HEK293 (cell line): ENCODE measurements at regions not wholly inside any gene's neighbourhood (a gene's known extent, or its start where the extent isn't known, plus 50 kb on each side); places are given as distances from the start of the nearest gene placed in this dataset.

ENCODE experiments used
- CTCF ChIA-PET: fragments of 350-600 bp; formaldehyde crosslinking; extraction: SDS; loops from one replicate; lab custom pipeline; 2021; ENCODE audit warnings: antibody characterized with exemption; lab: Yijun Ruan, JAX
- POLR2A ChIA-PET: fragments of 300-600 bp; formaldehyde crosslinking; extraction: SDS; loops from one replicate; lab custom pipeline; 2020; ENCODE audit warnings: antibody characterized with exemption, inconsistent platforms; lab: Yijun Ruan, JAX
- H3K27ac ChIP-seq: fragments of 200-500 bp; sonication (Bioruptor generic); 2 replicates; pipeline ENCODE4 v1.5.1; 2014; ENCODE audit warnings: low read depth, low read length, control low read depth, inconsistent platforms; ENCODE audit errors: extremely low read depth
- H3K36me3 ChIP-seq, 2 experiments: fragments of 200-500 bp in 1 of 2; sonication (Bioruptor generic) in 1 of 2; 1 replicate in 1 of 2; 2 replicates in 1 of 2; pipeline ENCODE4 v1.5.1; 2014 to 2017; ENCODE audit warnings: inconsistent platforms in 2 of 2, low read length in 2 of 2; ENCODE audit not compliant: control insufficient read depth in 2 of 2, insufficient read depth in 1 of 2
- H3K4me1 ChIP-seq: fragments of 200-500 bp; sonication (Bioruptor generic); 2 replicates; pipeline ENCODE4 v1.5.1; 2014; ENCODE audit warnings: mild to moderate bottlenecking, low read length, inconsistent platforms; ENCODE audit not compliant: control insufficient read depth, insufficient read depth
- H3K4me3 ChIP-seq: 2 replicates; pipeline ENCODE4 v1.5.1; 2011; ENCODE audit warnings: low read depth, mild to moderate bottlenecking, control low read depth, low read length, moderate library complexity
- H3K9me3 ChIP-seq: fragments of 200-500 bp; sonication (Bioruptor generic); 2 replicates; pipeline ENCODE4 v1.5.1; 2014; ENCODE audit warnings: low read depth, low read length, inconsistent platforms; ENCODE audit not compliant: control insufficient read depth, insufficient read depth
- AEBP2 ChIP-seq: fragments of 450-650 bp; formaldehyde crosslinking; IDR thresholded peaks from 2 replicates; pipeline ENCODE4 v1.5.1; 2016; ENCODE audit warnings: missing biosample characterization, missing genetic modification characterization, borderline replicate concordance
- GLI2 ChIP-seq: fragments of 450-650 bp; formaldehyde crosslinking; IDR thresholded peaks from 2 replicates; pipeline ENCODE4; 2017; ENCODE audit warnings: missing biosample characterization, missing genetic modification characterization, low read depth, borderline replicate concordance
- HOXA7 ChIP-seq: sonication (generic); formaldehyde crosslinking; IDR thresholded peaks from 2 replicates; pipeline ENCODE4 v1.8.1; 2022; ENCODE audit warnings: missing genetic modification reagents, borderline replicate concordance
- KLF1 ChIP-seq: fragments of 450-650 bp; formaldehyde crosslinking; IDR thresholded peaks from 2 replicates; pipeline ENCODE4 v1.5.1; 2016; ENCODE audit warnings: missing biosample characterization, missing genetic modification characterization
- KLF8 ChIP-seq: fragments of 450-650 bp; formaldehyde crosslinking; IDR thresholded peaks from 2 replicates; pipeline ENCODE4 v1.5.1; 2016; ENCODE audit warnings: missing biosample characterization, missing genetic modification characterization
- PRDM1 ChIP-seq: fragments of 450-650 bp; formaldehyde crosslinking; IDR thresholded peaks from 2 replicates; pipeline ENCODE4; 2016; ENCODE audit warnings: missing biosample characterization, missing genetic modification characterization
- SCRT1 ChIP-seq: fragments of 450-650 bp; formaldehyde crosslinking; IDR thresholded peaks from 2 replicates; pipeline ENCODE4 v1.5.1; 2016; ENCODE audit warnings: missing biosample characterization, missing genetic modification characterization, borderline replicate concordance
- ZBTB7A ChIP-seq: fragments of 450-650 bp; formaldehyde crosslinking; IDR thresholded peaks from 2 replicates; pipeline ENCODE4 v1.5.1; 2016; ENCODE audit warnings: low read depth, missing biosample characterization, missing genetic modification characterization
- ZNF19 ChIP-seq: fragments of 450-650 bp; formaldehyde crosslinking; IDR thresholded peaks from 2 replicates; pipeline ENCODE4; 2016; ENCODE audit warnings: missing biosample characterization, missing genetic modification characterization, low read depth
- ZNF341 ChIP-seq: fragments of 450-650 bp; formaldehyde crosslinking; IDR thresholded peaks from 2 replicates; pipeline ENCODE4; 2016; ENCODE audit warnings: low read depth, missing biosample characterization, missing genetic modification characterization
- ZNF510 ChIP-seq: fragments of 450-650 bp; formaldehyde crosslinking; IDR thresholded peaks from 2 replicates; pipeline ENCODE4 v1.5.1; 2018; ENCODE audit warnings: mild to moderate bottlenecking, missing genetic modification characterization, missing biosample characterization; ENCODE audit not compliant: insufficient replicate concordance
- ZNF518A ChIP-seq: fragments of 450-650 bp; formaldehyde crosslinking; conservative IDR thresholded peaks from 2 replicates; pipeline ENCODE4 v1.5.1; 2016; ENCODE audit warnings: low read depth, missing biosample characterization, missing genetic modification characterization
- ZNF521 ChIP-seq: fragments of 450-650 bp; formaldehyde crosslinking; IDR thresholded peaks from 2 replicates; pipeline ENCODE4 v1.5.1; 2017; ENCODE audit warnings: missing biosample characterization, mild to moderate bottlenecking, missing genetic modification characterization
- ZNF560 ChIP-seq: fragments of 450-650 bp; formaldehyde crosslinking; IDR thresholded peaks from 2 replicates; pipeline ENCODE4 v1.5.1; 2017; ENCODE audit warnings: missing biosample characterization, missing genetic modification characterization, borderline replicate concordance
- ZNF654 ChIP-seq: fragments of 450-650 bp; formaldehyde crosslinking; IDR thresholded peaks from 2 replicates; pipeline ENCODE4 v1.5.1; 2016; ENCODE audit warnings: low read depth, missing biosample characterization, missing genetic modification characterization
- TF ChIP-seq, protein P1 (sequence below): fragments of 450-650 bp; formaldehyde crosslinking; IDR thresholded peaks from 2 replicates; pipeline ENCODE4 v1.5.1; 2016; ENCODE audit warnings: missing biosample characterization, missing genetic modification characterization
- TF ChIP-seq, protein P2 (sequence below): fragments of 450-650 bp; formaldehyde crosslinking; IDR thresholded peaks from 2 replicates; pipeline ENCODE4 v1.5.1; 2017; ENCODE audit warnings: missing biosample characterization, mild to moderate bottlenecking, missing genetic modification characterization, moderate library complexity
- TF ChIP-seq, protein P3 (sequence below): fragments of 450-650 bp; formaldehyde crosslinking; IDR thresholded peaks from 2 replicates; pipeline ENCODE4 v1.5.1; 2016; ENCODE audit warnings: missing biosample characterization, missing genetic modification characterization

DNA sequence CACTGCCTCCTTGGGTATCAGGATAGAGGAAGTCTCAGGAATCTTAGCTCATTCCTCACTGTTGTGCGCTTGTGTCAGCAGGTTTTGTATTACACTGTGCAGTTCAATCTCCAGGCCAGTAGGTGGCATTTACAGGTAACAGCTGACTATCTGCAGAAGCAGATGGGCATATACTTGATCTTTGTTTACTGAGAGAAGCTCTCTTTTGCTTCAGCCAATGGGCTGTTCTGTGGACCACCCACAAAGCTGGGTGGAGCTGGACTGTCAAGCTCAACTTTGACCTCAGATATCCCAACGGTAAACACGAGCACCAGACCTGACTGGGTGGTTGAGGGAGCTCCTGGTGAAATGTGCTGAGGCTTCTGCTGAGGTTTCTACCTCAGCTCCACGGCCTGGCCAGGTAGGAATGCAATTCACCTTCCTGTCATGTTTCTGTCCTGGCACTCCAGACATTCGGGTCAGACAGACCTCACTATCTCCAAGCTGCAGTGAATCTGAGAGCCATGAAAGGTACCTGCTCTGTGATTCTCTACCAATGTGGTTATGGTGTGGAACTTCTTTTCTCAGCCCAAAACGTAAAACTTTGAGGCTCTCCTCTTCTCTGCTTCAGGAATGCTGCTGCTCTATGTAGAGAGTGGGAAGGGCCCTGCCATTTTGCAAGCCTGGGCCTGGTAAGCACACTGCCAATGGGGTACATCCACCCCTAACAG lies 167.9 kb upstream of the ACTBL2 start (continued):
- no peak for TF ChIP-seq ZNF518A
- TF ChIP-seq, protein P1, sequence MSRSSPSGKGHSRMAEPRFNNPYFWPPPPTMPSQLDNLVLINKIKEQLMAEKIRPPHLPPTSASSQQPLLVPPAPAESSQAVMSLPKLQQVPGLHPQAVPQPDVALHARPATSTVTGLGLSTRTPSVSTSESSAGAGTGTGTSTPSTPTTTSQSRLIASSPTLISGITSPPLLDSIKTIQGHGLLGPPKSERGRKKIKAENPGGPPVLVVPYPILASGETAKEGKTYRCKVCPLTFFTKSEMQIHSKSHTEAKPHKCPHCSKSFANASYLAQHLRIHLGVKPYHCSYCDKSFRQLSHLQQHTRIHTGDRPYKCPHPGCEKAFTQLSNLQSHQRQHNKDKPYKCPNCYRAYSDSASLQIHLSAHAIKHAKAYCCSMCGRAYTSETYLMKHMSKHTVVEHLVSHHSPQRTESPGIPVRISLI (tag by site-specific recombination) = no peak
- TF ChIP-seq KLF8 = no peak
- TF ChIP-seq ZNF654 (tag by site-specific recombination) = peak; percentile 74
- TF ChIP-seq KLF1 (tag by site-specific recombination) = no peak

DNA sequence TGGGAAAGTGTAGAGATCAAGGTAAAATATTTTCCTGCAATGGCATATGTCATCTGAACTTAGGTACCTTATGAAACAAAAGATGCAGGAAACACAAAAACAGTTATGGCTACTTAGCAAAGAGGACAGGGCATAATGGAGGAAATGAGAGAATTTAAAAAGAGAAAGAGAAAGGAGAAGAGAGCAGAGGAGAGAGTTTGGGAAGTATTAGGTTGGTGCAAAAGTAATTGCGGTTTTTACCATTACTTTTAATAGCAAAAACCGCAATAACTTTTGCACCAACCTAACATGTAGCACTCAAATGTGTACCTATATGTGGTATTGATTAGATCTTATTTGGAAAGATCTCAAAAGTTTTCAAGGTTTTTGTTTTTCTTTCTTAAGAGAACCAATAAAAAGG lies 160.1 kb upstream of the ACTBL2 start:
- Histone ChIP-seq H3K36me3 (no peaks in the 10 kb centered on the region), H3K4me1 (no peaks in the 10 kb centered on the region), H3K4me3 (no peak overlapping the region)
- ChIA-PET CTCF (interaction anchor here (1.1 kb wide), 1 partner anchor 16 kb away, joined by 8 read pairs; no protein-coding TSS in a partner anchor), POLR2A (no interaction called here)
- TF ChIP-seq PRDM1 (tag by site-specific recombination) (peak; percentile 44; the same call in 1 of the 2 replicates), ZNF19 (tag by site-specific recombination) (no peak)
- TF ChIP-seq, all 188 proteins: peak for 1
- Histone ChIP-seq H3K9me3 (no peaks in the 10 kb centered on the region), H3K27ac (no peak overlapping the region)

- Histone ChIP-seq H3K4me1 (no peaks in the 10 kb centered on the region), H3K27ac (no peak overlapping the region), H3K9me3 (no peaks in the 10 kb centered on the region), H3K36me3 (no peaks in the 10 kb centered on the region), H3K4me3 (no peak overlapping the region)
- CTCF ChIA-PET = interaction anchor here (1.1 kb wide), 1 partner anchor 16 kb away, joined by 8 read pairs; no protein-coding TSS in a partner anchor
- POLR2A ChIA-PET = no interaction called here
- TF ChIP-seq HOXA7 (CRISPR knock-in tag) = no peak
- TF ChIP-seq, protein P2, sequence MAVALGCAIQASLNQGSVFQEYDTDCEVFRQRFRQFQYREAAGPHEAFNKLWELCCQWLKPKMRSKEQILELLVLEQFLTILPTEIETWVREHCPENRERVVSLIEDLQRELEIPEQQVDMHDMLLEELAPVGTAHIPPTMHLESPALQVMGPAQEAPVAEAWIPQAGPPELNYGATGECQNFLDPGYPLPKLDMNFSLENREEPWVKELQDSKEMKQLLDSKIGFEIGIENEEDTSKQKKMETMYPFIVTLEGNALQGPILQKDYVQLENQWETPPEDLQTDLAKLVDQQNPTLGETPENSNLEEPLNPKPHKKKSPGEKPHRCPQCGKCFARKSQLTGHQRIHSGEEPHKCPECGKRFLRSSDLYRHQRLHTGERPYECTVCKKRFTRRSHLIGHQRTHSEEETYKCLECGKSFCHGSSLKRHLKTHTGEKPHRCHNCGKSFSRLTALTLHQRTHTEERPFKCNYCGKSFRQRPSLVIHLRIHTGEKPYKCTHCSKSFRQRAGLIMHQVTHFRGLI (tag by site-specific recombination) = no peak
- no peak for TF ChIP-seq ZNF510 (tag by site-specific recombination)
- no peak for TF ChIP-seq ZNF560 (tag by site-specific recombination)
- no peak for TF ChIP-seq AEBP2
- TF ChIP-seq SCRT1 = no peak
- TF ChIP-seq GLI2 (tag by site-specific recombination) = no peak
- TF ChIP-seq ZNF521 (tag by site-specific recombination) = no peak
- TF ChIP-seq, protein P3, sequence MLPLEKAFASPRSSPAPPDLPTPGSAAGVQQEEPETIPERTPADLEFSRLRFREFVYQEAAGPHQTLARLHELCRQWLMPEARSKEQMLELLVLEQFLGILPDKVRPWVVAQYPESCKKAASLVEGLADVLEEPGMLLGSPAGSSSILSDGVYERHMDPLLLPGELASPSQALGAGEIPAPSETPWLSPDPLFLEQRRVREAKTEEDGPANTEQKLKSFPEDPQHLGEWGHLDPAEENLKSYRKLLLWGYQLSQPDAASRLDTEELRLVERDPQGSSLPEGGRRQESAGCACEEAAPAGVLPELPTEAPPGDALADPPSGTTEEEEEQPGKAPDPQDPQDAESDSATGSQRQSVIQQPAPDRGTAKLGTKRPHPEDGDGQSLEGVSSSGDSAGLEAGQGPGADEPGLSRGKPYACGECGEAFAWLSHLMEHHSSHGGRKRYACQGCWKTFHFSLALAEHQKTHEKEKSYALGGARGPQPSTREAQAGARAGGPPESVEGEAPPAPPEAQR (tag by site-specific recombination) = no peak
- TF ChIP-seq ZNF341 (tag by site-specific recombination) = no peak
- no peak for TF ChIP-seq ZBTB7A (tag by site-specific recombination)
Observed at GRCh38 chr5:57642066-57642465, 159.5 kb upstream of the ACTBL2 start.
